ENCODE measurements at regions not wholly inside any gene's neighbourhood (a gene's known extent, or its start where the extent isn't known, plus 50 kb on each side); places are given as distances from the start of the nearest gene placed in this dataset.

- no peak for TF ChIP-seq CTCF (IDR thresholded peaks at IDR 0.05)
- TF ChIP-seq POLR2A (IDR thresholded peaks at IDR 0.05) = no peak
- no peak for TF ChIP-seq EP300 (IDR thresholded peaks at IDR 0.05)
Measured at GRCh38 chr10:47167591-47167990, 132.4 kb upstream of the GDF10 start.
